SK-N-SH (cell line): ENCODE measurements at regions not wholly inside any gene's neighbourhood (a gene's known extent, or its start where the extent isn't known, plus 50 kb on each side); places are given as distances from the start of the nearest gene placed in this dataset.

ENCODE experiments used
- CTCF ChIA-PET: fragments of 300-600, 350-600 bp; formaldehyde crosslinking; extraction: SDS; loops from one replicate; lab custom pipeline; 2021; lab: Yijun Ruan, JAX
- POLR2A ChIA-PET: fragments of 350-600 bp; sonication (Branson Sonifier 250); formaldehyde crosslinking; extraction: SDS; loops from one replicate; lab custom pipeline; 2020; ENCODE audit warnings: antibody characterized with exemption, inconsistent platforms; lab: Yijun Ruan, JAX
- DNase-seq: peaks from one replicate; pipeline ENCODE4 v3.0.0; 2012
- H2AFZ ChIP-seq: fragments of 200-600 bp; sonication (generic); 2 replicates; pipeline ENCODE4 v1.8.1; 2016; ENCODE audit warnings: antibody characterized with exemption, mild to moderate bottlenecking, low read depth
- H3F3A ChIP-seq: fragments of 200-600 bp; sonication (generic); replicated peaks from 2 replicates; pipeline ENCODE3; 2016; ENCODE audit warnings: antibody characterized with exemption, mild to moderate bottlenecking; ENCODE audit not compliant: insufficient read depth
- H3K27ac ChIP-seq, 2 experiments: fragments of 200-500 bp in 1 of 2; fragments of 200-600 bp in 1 of 2; sonication (Bioruptor generic) in 1 of 2; sonication (generic), shearing (Covaris generic) in 1 of 2; 2 replicates each; pipeline versions ENCODE4 v1.5.1 to v1.6.1; 2014 to 2016; ENCODE audit warnings: low read depth in 2 of 2, inconsistent platforms in 1 of 2, low read length in 1 of 2, mild to moderate bottlenecking in 1 of 2, mixed read lengths in 1 of 2
- H3K27me3 ChIP-seq: fragments of 200-600 bp; sonication (generic), shearing (Covaris generic); 2 replicates; pipeline ENCODE4 v1.6.1; 2016; ENCODE audit warnings: mixed run types; ENCODE audit not compliant: insufficient read depth
- H3K36me3 ChIP-seq, 2 experiments: fragments of 200-500 bp in 1 of 2; fragments of 200-600 bp in 1 of 2; sonication (Bioruptor generic) in 1 of 2; sonication (generic) in 1 of 2; replicated peaks in 1 of 2; 2 replicates each; pipeline versions ENCODE3 to v1.5.1; 2014 to 2016; ENCODE audit warnings: low read length in 1 of 2, mild to moderate bottlenecking in 1 of 2; ENCODE audit not compliant: insufficient read depth in 2 of 2, control insufficient read depth in 1 of 2
- H3K4me1 ChIP-seq, 2 experiments: fragments of 200-500 bp in 1 of 2; fragments of 200-600 bp in 1 of 2; sonication (Bioruptor generic) in 1 of 2; sonication (generic), shearing (Covaris generic) in 1 of 2; 2 replicates each; pipeline versions ENCODE4 v1.5.1 to v1.6.1; 2014 to 2016; ENCODE audit warnings: low read depth in 1 of 2, low read length in 1 of 2, mixed run types in 1 of 2; ENCODE audit not compliant: insufficient read depth in 2 of 2, control insufficient read depth in 1 of 2
- H3K4me2 ChIP-seq: fragments of 200-600 bp; sonication (generic), shearing (Covaris generic); 2 replicates; pipeline ENCODE4 v1.6.1; 2017; ENCODE audit warnings: mixed run types
- H3K4me3 ChIP-seq, 2 experiments: fragments of 200-500 bp in 1 of 2; fragments of 200-600 bp in 1 of 2; sonication (Bioruptor generic) in 1 of 2; sonication (generic), shearing (Covaris generic) in 1 of 2; 2 replicates each; pipeline versions ENCODE4 v1.5.1 to v1.8.1; 2014 to 2016; ENCODE audit warnings: low read depth in 2 of 2, inconsistent platforms in 1 of 2, low read length in 1 of 2, mild to moderate bottlenecking in 1 of 2, mixed read lengths in 1 of 2, moderate library complexity in 1 of 2
- H3K79me2 ChIP-seq: fragments of 200-600 bp; sonication (generic); 2 replicates; pipeline ENCODE4 v1.8.1; 2017; ENCODE audit warnings: mild to moderate bottlenecking; ENCODE audit not compliant: insufficient read depth
- H3K9ac ChIP-seq: fragments of 200-600 bp; sonication (generic); 2 replicates; pipeline ENCODE4 v1.6.1; 2017; ENCODE audit warnings: mixed run types
- H3K9me2 ChIP-seq: fragments of 200-600 bp; sonication (generic); 2 replicates; pipeline ENCODE4 v1.6.1; 2017; ENCODE audit warnings: mixed run types
- H3K9me3 ChIP-seq: fragments of 200-600 bp; sonication (generic); 2 replicates; pipeline ENCODE4 v1.6.1; 2017; ENCODE audit warnings: mixed run types, mild to moderate bottlenecking, moderate library complexity
- H4K20me1 ChIP-seq: fragments of 200-600 bp; sonication (generic); 2 replicates; pipeline ENCODE4 v1.6.1; 2017; ENCODE audit warnings: mild to moderate bottlenecking, mixed run types; ENCODE audit not compliant: insufficient read depth
- ELF1 ChIP-seq: IDR thresholded peaks from 2 replicates; pipeline ENCODE4 v1.4.0; 2012
- EP300 ChIP-seq, 2 experiments: IDR thresholded peaks; 2 replicates each; pipeline versions ENCODE4 v1.4.0 to v1.6.1; 2012; ENCODE audit warnings: borderline replicate concordance in 1 of 2, low read depth in 1 of 2, low read length in 1 of 2
- FOSL2 ChIP-seq: IDR thresholded peaks from 2 replicates; pipeline ENCODE4 v1.4.0; 2012; ENCODE audit warnings: low read depth, mild to moderate bottlenecking, moderate library complexity, borderline replicate concordance
- FOXM1 ChIP-seq: IDR thresholded peaks from 2 replicates; pipeline ENCODE4 v1.4.0; 2012; ENCODE audit warnings: low read depth, mild to moderate bottlenecking
- IRF3 ChIP-seq: fragments of 150-350 bp; IDR thresholded peaks from 2 replicates; pipeline ENCODE4 v1.6.1; 2016; ENCODE audit warnings: mild to moderate bottlenecking, low read depth, low read length
- JUND ChIP-seq: IDR thresholded peaks from 2 replicates; pipeline ENCODE4 v1.4.0; 2012
- MEF2A ChIP-seq: IDR thresholded peaks from 2 replicates; pipeline ENCODE4 v1.4.0; 2012; ENCODE audit warnings: low read depth, borderline replicate concordance
- MXI1 ChIP-seq: IDR thresholded peaks from 2 replicates; pipeline ENCODE4 v1.6.1; 2012; ENCODE audit warnings: mild to moderate bottlenecking, low read depth, low read length, improper control_type of control experiment
- NFIC ChIP-seq: IDR thresholded peaks from 2 replicates; pipeline ENCODE4 v1.4.0; 2012; ENCODE audit warnings: borderline replicate concordance
- PBX3 ChIP-seq: IDR thresholded peaks from 2 replicates; pipeline ENCODE4; 2012
- POLR2AphosphoS5 ChIP-seq: IDR thresholded peaks from 2 replicates; pipeline ENCODE4 v1.6.1; 2012; ENCODE audit warnings: low read depth, low read length
- SMC3 ChIP-seq: IDR thresholded peaks from 2 replicates; pipeline ENCODE4 v1.6.1; 2012; ENCODE audit warnings: low read depth, low read length, improper control_type of control experiment
- TCF12 ChIP-seq: IDR thresholded peaks from 2 replicates; pipeline ENCODE4 v1.4.0; 2012
- YY1 ChIP-seq: IDR thresholded peaks from 2 replicates; pipeline ENCODE4 v1.4.0; 2012; ENCODE audit warnings: low read depth, mild to moderate bottlenecking
- WGBS: methylation state at CpG from one replicate; pipeline ENCODE4 v1.1.6; 2017; ENCODE audit warnings: low lambda C conversion rate; 5-methylcytosine and 5-hydroxymethylcytosine counted together
- TF ChIP-seq, protein P1 (sequence below): IDR thresholded peaks from 2 replicates; pipeline ENCODE4 v1.4.0; 2012; ENCODE audit warnings: low read depth
- TF ChIP-seq, protein P2 (sequence below): IDR thresholded peaks from 2 replicates; pipeline ENCODE4 v1.4.0; 2012; ENCODE audit warnings: low read depth, borderline replicate concordance

DNA sequence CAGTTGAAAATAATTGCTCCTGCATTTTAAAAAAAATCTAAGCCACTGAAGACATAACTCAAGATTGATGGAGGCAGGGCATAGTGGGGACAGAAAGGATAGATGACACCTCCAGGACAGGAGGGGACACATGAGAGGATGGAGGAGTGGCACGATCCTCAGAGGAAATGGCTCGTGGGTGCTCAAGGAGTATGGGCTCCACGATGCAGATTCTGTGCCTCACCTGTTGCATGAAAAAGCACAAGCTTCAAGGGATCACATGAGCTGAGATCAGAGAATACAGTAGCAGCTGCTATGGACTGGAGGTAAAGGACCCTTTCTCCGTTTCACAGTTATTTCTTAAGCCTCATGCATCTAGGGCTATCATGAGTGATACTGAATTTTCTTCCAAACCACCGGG is 69.7 kb upstream of the KL start:
- H3K9ac ChIP-seq = no peak overlapping the region
- H3K27me3 ChIP-seq = peaks cover 6% of the 10 kb centered on the region; the same call in 1 of the 2 replicates
- no peaks in the 10 kb centered on the region for H3F3A ChIP-seq
- no peaks in the 10 kb centered on the region for H3K36me3 ChIP-seq
- DNase-seq = no peak
- no peaks in the 10 kb centered on the region for H3K9me2 ChIP-seq
- no peak overlapping the region for H2AFZ ChIP-seq
- 65% methylated on average over 5 of the region's 5 CpGs for WGBS
- ChIA-PET POLR2A (interaction anchor here (1.4 kb wide), 1 partner anchor 359 kb away, joined by 4 read pairs; no protein-coding TSS in a partner anchor), CTCF (interaction anchor here (0.9 to 1.3 kb wide), 3 partner anchors 11 to 111 kb away, joined by 3 read pairs; no protein-coding TSS in a partner anchor)
- no peaks in the 10 kb centered on the region for H4K20me1 ChIP-seq
- H3K79me2 ChIP-seq = no peaks in the 10 kb centered on the region
- peaks cover 0 to 18% of the 10 kb centered on the region in 2 experiments; a peak in 2 of 4 replicates for H3K4me1 ChIP-seq
- no peak overlapping the region for H3K4me3 ChIP-seq
- H3K9me3 ChIP-seq = no peaks in the 10 kb centered on the region
- TF ChIP-seq SMC3 (no peak), MEF2A (no peak), POLR2AphosphoS5 (no peak), MXI1 (no peak), JUND (no peak), YY1 (no peak), EP300 (IDR thresholded peaks at IDR 0.05; ENCODE audit: borderline replicate concordance in 1 of 2, low read depth in 1 of 2, low read length in 1 of 2) (no peak), TCF12 (no peak), PBX3 (no peak), IRF3 (no peak), NFIC (no peak), FOSL2 (no peak), ELF1 (no peak), FOXM1 (no peak)
- TF ChIP-seq, protein P1, sequence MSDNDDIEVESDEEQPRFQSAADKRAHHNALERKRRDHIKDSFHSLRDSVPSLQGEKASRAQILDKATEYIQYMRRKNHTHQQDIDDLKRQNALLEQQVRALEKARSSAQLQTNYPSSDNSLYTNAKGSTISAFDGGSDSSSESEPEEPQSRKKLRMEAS = no peak
- TF ChIP-seq, protein P2, sequence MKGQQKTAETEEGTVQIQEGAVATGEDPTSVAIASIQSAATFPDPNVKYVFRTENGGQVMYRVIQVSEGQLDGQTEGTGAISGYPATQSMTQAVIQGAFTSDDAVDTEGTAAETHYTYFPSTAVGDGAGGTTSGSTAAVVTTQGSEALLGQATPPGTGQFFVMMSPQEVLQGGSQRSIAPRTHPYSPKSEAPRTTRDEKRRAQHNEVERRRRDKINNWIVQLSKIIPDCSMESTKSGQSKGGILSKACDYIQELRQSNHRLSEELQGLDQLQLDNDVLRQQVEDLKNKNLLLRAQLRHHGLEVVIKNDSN = no peak
- H3K27ac ChIP-seq = peak overlapping the region in 1 of 2 experiments; percentile 94; a peak in 2 of 4 replicates
- H3K4me2 ChIP-seq = no peak overlapping the region
